Medulla oblongata (tissue), 1 donor: ENCODE measurements at regions not wholly inside any gene's neighbourhood (a gene's known extent, or its start where the extent isn't known, plus 50 kb on each side); places are given as distances from the start of the nearest gene placed in this dataset.
"Not testable (repeated sequence)": the region's sequence is repeated elsewhere in the genome, so short reads cannot be mapped to it uniquely, and the experiment has no call there.

Experiments used
- DNase-seq: peaks from one replicate; pipeline ENCODE4 v3.0.0-alpha.2; 2015; ENCODE audit errors: extremely low spot score

DNA sequence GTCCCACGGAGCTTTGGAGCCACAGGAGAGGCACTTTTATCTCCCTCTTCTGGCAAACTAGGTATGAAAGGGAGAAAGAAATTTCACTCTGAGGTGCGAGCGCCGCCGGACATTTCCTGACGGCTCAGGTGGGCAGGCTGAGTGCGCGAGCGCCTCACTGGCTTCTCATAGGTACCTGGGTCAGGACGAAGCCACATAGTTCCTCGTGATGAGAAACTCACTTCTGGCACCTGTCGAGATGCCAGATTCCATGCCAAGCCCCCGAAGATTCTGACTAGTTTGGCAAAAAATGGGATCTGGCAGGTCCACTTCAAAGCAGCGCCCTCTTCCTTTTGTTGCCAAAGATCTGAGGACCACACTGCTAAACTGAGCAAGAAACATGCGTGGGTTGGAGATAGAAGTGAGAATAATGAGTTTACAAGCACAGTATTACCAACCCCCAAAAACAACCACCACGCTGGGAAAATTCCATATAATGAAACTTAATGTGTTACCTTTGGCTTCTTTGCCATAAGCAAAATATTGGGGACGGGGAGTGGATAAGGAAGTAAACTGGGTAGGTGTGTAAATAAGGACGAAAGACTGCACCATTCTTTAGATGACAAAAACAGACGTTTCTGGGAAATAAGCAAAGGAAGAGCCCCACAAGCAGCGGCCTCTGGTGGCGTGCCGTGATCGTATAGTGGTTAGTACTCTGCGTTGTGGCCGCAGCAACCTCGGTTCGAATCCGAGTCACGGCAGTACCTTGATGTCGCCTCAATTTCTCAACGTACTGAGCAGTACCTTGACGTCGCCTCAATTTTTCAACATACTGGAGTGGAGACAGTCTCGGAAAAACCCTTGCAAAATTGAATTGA lies 89.8 kb upstream of the PRSS16 start:
- DNase-seq = peak; percentile 79

DNA sequence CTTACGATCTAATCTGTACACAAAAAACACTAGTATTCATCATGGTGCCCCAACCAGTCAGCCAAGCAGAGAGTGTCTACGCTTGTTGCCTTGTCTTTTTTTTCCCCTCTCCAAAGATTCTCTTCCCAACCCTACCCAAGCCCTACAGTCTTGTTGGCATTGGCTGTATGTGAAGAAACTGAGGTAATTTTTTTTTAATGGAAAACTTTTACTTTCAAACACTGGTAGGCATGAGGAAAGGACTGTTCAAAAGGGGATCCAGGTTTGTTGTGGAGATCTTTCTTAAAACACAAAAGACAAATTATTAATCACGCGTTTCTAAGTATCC lies 89.2 kb upstream of the PRSS16 start:
- no peak for DNase-seq

DNA sequence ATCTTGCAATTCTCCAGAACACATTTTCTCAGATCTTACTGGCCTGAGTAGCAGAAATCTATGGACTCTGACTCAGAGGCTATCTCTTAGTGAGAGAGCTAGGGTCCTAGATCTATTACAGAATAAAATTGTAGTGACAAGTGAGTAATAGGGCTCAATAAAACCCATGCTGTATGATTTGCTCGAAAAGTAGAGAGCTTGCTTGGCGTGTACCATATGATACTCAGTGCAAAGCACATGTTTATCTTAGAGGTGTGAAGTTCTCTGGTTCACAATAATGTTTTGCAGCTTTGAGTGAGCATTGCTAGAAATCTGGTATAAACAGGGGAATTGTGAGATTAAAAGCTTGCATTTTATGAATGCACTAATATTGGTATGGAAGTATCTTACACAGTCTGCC lies 87.8 kb upstream of the PRSS16 start:
- DNase-seq = no peak

GRCh38 chr6:27161115-27161514 lies 86.4 kb upstream of the PRSS16 start:
- DNase-seq = no peak

DNA sequence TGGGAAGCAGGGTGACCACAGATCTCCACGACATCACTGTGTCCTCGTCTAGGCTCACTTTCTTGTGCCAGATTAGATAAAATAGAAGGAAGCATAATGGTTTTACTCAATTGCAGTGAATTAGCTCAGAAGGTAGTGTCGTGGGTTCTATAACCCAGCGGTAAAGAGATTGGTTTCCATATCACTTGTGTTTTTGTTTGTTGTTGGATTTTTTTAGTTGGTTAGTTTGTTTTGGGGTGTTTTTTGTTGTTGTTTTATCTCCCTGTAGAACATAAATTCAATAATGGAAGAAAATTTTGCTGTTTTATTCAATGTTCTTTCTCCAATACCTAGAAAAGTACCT lies 85.9 kb upstream of the PRSS16 start:
- no peak for DNase-seq

DNA sequence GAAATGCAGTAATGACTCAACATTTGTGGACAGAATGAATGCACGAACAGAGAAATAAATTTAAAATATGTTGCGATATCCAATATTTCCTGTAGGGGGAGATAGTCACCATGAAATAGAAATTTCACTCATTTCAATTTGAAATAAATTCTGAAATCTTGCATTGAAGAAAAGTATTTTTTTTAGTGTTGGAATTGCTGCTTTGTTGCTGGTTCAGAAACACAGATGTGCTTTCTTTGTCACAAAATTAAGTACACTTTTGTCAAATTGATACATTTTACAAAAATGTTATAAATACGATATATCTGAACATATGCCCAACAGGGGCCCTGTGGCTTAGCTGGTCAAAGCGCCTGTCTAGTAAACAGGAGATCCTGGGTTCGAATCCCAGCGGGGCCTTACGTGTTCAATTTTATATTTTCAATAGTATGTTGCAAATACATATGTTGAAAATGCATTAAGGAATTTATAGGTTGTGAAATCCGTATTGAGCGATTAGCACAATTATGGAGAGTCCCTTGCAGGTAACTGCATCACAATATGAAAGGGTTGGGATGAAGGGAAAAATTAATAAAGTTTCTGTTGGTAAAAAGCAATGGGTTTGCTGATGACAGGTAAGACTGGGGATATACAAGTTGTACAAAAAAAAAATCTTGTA lies 85.4 kb upstream of the PRSS16 start:
- DNase-seq = peak; percentile 57

GRCh38 chr6:27163834-27164233 lies 83.7 kb upstream of the PRSS16 start:
- DNase-seq = no peak

DNA sequence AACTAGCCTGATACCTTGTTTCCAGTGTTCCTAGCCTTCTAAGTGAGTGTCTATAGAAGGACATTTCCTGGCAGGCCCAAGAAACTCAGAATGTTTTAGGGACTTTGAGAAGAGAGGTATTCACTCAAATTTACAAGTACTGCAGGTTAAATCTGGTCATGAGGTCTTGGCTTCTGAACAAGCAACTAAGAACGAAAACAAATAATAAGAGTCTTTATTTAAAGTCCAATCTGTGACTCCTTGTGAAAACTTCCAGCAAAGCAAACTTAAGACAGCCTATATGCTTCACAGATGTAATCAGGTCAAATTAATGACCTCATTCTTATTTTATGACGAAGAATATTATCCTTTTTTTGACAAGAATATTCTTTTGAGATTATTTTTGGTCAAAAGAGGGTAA lies 79.4 kb upstream of the PRSS16 start:
- no peak for DNase-seq

DNA sequence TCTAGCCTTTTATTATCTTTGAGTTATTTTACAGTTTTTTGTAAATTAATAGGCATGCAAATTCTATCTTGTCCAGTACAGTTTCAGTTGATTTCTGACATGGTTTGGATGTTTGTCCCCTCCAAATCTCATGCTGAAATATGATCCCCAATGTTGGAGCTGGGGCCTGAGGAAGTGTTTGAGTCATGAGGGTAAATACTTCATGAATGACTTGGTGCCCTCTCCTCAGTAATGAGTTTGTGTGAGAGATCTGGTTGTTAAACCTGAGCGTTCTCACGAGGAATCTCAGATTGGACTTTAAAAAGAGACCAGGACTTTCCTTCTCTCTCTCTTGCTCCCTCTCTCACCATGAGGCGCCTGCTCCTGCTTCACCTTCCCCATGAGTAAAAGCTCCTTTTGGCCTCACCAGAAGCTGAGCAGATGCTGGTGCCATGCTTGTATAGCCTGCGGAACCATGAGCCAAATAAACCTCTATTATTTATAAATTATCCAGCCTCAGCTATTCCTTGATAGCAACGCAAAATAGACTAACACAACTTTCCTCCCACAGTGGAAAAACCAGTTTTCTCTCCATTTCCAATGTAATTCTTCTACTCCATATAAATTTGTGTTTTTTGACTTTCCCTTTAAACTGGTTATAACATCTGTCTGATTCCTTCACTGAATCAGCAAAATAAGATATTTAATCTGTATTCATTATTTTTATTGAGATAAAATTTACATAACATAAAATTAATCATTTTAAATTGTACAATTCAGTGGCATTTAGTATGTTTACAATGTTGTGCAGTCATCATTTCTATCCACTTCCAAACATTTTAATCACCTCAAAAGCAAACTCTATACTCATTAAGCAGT lies 78.7 kb upstream of the PRSS16 start:
- DNase-seq = no peak

DNA sequence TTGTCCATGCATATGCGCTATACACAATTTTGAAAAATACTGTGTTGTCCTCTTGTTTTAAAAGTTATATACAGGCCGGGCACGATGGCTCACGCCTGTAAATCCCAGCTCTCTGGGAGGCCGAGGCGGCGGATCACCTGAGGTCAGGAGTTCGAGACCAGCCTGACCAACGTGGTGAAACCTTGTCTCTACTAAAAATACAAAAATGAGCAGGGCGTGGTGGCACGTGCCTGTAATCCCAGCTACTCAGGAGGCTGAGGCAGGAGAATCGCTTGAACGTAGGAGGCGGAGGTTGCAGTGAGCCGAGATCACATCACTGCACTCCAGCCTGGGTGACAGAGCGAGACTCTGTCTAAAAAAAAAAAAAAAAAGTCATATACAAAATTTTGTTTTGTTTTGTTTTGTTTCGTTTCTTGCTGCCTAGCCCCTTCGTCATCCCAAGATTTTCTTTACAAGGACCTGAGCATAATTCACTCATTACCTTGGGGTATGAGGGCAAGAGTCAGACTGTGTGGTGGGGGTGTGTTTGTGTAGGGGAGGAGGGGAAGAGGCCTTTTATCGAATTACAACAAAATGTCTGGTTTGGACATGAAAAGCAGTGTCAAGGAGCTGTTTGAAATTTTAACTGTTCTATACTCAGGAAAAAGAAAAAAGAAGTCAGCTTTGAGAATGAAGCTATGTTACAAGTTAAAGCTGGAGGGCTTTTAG lies 74.8 kb upstream of the PRSS16 start:
- DNase-seq = not testable (repeated sequence)

DNA sequence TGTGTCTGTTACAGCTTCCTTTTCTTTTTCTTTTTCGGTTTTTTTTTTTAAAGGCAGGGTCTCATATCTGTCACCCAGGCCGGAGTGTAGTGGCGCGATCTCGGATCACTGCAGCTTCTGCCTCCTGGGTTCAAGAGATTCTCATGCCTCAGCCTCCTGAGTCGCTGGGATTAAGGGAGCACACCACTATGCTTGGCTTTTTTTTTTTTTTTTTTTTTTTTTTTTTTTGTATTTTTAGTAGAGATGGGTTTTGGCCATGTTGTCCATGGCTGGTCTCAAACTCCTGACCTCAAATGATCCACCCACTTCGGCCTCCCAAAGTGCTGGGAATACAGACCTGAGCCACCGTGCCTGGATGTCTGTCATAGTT lies 74.3 kb upstream of the PRSS16 start:
- not testable (repeated sequence) for DNase-seq

GRCh38 chr6:27174958-27175357 lies 72.5 kb upstream of the PRSS16 start:
- no peak for DNase-seq

GRCh38 chr6:27176096-27176495 lies 71.4 kb upstream of the PRSS16 start:
- peak; percentile 26 for DNase-seq

GRCh38 chr6:27176523-27177484 lies 70.7 kb upstream of the PRSS16 start:
- DNase-seq = peak; percentile 65

DNA sequence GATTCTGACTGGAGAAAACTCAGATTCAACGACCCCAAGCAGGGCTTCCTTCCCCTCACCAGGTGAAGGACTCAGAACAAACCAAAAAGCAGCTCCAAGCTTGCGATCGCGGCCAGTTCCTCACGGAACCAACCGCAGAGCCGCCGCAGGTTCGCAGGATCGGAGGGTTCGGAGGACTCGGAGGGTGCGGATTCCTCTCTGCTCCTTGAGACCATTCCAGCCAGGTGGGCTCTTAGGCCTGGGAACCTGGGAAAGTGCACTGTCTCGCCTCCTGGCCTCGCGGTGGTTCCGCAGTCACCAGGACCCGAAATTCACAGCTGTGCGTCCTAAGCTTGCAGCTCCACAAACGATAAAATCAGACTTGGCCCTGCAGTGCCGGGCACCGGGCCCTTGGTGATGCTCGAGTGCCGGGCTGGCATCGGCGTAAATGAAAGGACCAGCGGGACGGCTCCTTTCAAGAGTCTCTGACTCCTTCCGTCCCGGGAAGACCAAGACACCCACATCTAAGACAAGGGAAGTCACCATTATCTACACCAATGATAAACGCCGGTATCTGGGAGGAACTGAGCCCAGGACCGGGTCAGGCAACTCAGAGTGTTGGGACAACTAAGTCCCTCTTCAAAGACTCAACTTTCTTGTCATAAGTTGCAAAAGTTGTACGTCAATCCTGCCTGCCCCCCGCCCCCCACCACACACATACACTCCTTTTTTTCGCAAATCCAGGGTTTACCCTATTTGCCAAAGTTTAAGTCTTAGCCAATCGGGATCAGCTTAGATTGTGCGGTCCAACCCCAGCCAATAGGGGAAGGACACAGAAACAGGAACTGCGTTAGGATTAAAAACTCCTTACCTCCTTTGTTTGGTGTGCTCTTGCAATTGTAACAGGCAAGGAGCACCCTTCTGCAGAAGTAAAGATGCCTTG lies 69.8 kb upstream of the PRSS16 start:
- peak; percentile 86 for DNase-seq

DNA sequence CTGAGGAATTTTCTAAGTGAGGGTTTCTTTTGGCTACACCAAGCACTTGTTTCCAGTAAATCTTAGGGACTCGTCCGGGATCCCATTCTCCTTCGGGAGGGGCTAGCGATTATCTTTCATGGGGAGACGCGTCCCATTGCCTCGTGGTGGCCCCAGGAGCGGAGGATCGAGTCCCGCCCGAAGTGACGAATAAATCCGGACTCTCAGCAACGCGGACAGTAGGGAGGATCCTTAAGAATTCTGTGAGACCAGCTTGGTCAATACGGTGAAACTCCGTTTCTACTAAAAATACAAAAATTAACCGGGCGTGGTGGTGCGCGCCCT lies 69.1 kb upstream of the PRSS16 start:
- DNase-seq = no peak

GRCh38 chr6:27178860-27179259 lies 68.6 kb upstream of the PRSS16 start:
- DNase-seq = no peak

- DNase-seq = no peak
Measured at GRCh38 chr6:27183060-27183832, 64.3 kb upstream of the PRSS16 start.
